ENCODE measurements at regions not wholly inside any gene's neighbourhood (a gene's known extent, or its start where the extent isn't known, plus 50 kb on each side); places are given as distances from the start of the nearest gene placed in this dataset.

DNA sequence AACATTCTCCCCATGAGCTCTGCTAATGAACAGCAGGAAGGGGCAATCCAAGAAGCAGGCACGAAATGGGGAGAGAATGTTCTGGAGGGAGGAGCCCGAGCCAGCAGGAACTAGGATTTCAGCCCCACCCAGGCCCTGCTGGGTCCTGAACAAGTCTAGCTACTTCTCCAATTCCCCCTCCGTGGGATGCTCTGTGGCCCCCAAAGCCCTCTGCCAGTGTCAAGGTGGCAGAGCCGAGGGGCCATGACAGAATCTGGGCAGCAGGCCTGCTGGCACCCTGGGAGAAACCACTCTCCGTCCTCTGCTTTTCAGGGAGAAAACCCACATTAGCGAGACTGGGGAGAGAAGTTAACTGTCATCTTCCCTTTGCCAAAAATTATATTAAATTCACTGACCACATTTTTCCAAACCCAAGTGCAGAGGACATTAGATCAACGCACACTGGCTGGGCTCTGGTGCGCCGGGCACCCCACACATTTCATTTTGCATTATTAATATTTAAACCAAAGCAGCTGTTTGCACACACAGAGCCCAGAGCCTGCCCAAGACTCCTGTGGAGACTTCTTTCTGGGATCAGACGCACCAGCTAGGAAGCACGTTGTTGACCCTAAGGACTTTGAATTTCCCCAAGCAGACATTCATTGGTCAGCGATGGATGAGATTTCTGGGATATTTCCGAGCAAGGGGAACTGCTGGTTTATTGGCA, 80.2 kb upstream of the PKDCC start:
- no peak for DNase-seq

- no peak for DNase-seq
These were observed 79.6 kb upstream of the PKDCC start for GRCh38 chr2:41968182-41968578.

GRCh38 chr2:41970988-41971660, 76.7 kb upstream of the PKDCC start:
- DNase-seq, result no peak

- DNase-seq, result no peak
These were observed 75.6 kb upstream of the PKDCC start for GRCh38 chr2:41972179-41972578.

GRCh38 chr2:41972819-41973218, 75.0 kb upstream of the PKDCC start:
- no peak for DNase-seq

GRCh38 chr2:41973871-41974270, 74.0 kb upstream of the PKDCC start:
- no peak for DNase-seq

DNA sequence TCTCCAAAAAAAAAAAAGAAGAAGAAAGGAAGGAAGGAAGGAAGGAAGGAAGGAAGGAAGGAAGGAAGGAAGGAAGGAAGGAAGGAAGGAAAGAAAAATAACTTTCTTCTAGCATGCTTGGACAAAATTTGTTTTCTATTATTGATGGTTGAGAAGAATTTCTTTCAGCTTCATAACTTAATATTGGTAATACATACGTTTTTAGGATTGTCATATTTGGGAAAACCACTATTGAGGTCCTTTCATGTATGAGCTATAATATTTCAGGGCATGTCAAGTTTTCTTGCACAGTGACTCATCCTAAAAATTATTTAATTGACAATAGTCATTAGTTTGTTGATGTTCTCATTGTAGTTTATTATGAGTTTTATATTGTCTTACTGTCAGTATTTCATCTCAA, 66.4 kb upstream of the PKDCC start:
- no peak for DNase-seq

GRCh38 chr2:41985573-41986095, 62.2 kb upstream of the PKDCC start:
- no peak for DNase-seq

- no peak for DNase-seq
These were observed 58.2 kb upstream of the PKDCC start for GRCh38 chr2:41989501-41990180.

- DNase-seq, result no peak
These were observed 57.6 kb upstream of the PKDCC start for GRCh38 chr2:41990245-41990644.

DNA sequence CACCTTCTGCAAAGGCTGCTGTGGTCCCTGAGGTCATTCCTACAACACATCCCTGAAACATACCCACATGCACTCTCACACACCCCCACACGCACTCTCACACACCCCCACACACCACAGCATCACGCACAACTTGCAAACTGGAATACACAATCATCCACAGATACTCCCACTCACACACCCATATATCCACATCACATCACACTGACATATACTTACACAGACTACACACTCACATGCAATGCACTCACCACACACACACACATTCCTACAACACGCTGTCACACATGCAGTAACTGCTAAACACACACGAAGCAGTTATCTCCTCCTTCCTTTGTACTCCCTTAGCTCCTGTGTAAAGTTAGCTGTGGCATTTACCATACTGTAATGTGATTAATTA, 57.1 kb upstream of the PKDCC start:
- no peak for DNase-seq

GRCh38 chr2:41992056-41992642, 55.7 kb upstream of the PKDCC start:
- DNase-seq, result no peak

DNA sequence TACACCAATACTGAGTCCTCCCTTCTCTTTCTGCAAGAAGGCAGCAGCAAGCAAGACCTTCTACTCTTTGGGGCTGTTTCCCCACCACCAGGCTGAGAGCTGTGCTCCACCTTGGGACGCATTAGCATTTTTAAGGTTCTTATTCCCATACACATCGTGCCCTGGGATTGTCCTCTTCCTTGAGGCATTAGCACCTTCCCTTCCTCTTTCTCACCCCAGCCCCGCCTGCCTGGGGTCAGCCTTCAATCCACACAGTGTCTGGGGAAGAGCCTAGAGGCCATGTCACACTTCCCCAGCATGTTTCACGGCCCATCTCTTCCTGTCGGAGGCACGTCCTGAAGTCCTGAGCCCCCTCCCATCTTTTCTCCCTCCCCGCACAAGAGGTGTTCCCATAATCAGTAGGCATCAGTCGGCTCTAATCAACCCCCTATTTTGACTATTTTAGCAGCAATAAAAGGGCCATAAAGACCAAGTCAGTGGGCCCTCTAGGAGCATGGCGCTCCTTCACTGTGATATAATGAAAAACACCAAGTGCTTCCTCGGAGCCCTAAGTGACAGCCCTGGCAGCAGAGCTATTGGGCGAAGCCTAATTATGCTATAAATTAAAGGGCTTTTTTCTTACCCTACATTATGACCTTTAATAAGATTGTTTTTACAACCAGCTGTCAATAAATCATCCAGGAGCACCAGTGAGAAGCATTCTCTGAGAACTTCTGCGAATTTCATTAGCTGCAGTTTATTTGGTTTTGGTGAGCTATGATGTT, 55.0 kb upstream of the PKDCC start:
- no peak for DNase-seq

GRCh38 chr2:41993435-41993925, 54.3 kb upstream of the PKDCC start:
- no peak for DNase-seq

- DNase-seq, result no peak
These were observed 53.6 kb upstream of the PKDCC start for GRCh38 chr2:41994233-41994637.

GRCh38 chr2:41994661-41995060, 53.2 kb upstream of the PKDCC start:
- no peak for DNase-seq

GRCh38 chr2:41997561-41997960, 50.3 kb upstream of the PKDCC start:
- DNase-seq, result no peak

All from stimulated activated naive CD4-positive, alpha-beta T cell (primary cell).